ENCODE measurements at regions not wholly inside any gene's neighbourhood (a gene's known extent, or its start where the extent isn't known, plus 50 kb on each side); places are given as distances from the start of the nearest gene placed in this dataset.

GRCh38 chr9:30925635-30926034, 1458.8 kb upstream of the ACO1 start:
- TF ChIP-seq, protein P1, sequence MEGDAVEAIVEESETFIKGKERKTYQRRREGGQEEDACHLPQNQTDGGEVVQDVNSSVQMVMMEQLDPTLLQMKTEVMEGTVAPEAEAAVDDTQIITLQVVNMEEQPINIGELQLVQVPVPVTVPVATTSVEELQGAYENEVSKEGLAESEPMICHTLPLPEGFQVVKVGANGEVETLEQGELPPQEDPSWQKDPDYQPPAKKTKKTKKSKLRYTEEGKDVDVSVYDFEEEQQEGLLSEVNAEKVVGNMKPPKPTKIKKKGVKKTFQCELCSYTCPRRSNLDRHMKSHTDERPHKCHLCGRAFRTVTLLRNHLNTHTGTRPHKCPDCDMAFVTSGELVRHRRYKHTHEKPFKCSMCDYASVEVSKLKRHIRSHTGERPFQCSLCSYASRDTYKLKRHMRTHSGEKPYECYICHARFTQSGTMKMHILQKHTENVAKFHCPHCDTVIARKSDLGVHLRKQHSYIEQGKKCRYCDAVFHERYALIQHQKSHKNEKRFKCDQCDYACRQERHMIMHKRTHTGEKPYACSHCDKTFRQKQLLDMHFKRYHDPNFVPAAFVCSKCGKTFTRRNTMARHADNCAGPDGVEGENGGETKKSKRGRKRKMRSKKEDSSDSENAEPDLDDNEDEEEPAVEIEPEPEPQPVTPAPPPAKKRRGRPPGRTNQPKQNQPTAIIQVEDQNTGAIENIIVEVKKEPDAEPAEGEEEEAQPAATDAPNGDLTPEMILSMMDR (IDR thresholded peaks at IDR 0.05): no peak

DNA sequence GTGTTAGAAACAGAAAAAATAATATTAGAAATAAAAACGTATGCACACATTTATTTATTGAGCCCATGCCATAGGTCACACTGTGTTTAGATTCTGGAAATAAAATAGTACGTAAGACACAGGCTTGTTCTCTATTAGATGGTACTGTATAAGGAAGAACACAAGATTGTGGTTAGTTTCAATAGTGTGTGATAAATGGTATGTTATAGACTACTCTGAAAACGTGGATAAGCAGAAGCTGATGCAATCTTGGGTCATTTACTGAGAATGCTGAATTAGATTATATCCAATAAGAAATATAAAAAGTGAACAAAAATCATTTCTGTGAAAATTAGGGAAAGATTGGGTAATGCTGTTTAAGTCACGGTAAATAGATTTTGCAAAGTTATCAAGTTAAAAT, 1456.4 kb upstream of the ACO1 start:
- TF ChIP-seq, protein P1 (IDR thresholded peaks at IDR 0.05): no peak

GRCh38 chr9:30932226-30932625, 1452.2 kb upstream of the ACO1 start:
- TF ChIP-seq, protein P1 (IDR thresholded peaks at IDR 0.05): no peak

DNA sequence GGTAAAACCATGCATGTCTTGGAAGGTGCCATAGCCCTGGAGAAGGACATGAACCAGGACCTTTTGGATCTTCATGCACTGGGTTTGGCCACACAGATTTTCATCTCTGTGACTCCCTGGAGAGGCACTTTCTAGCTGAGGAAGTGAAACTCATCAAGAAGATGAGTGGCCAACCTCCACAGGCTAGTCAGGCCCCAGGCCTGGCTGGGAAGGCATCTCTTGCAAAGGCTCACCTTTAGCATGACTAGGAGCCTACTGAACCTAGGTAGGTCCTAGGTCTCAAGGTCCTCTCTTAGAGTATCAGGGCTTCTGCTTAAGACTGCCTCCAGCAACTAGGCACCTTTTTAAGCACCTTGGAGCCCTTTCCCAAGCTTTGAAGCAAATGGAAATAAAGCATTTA, 1448.7 kb upstream of the ACO1 start:
- TF ChIP-seq, protein P1 (IDR thresholded peaks at IDR 0.05): no peak

DNA sequence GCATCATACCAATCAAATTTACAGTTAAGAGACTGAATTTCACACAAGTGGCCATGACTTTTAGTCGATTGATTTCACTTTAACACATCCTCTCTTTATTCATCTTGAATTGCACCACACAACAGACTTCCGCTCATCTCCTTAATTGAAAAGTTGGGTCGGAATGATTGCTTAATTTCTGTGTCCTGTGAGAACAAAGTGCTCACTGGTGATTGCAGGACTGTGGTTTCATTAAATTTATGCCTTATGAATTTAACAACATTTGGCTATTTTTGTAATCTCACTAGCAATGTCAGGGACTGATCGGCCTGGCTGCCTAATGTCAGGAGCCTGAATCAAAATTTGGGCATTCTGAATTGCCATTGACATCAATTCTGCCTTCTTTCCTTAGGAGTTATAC, 1447.3 kb upstream of the ACO1 start:
- TF ChIP-seq, protein P1 (IDR thresholded peaks at IDR 0.05): no peak

DNA sequence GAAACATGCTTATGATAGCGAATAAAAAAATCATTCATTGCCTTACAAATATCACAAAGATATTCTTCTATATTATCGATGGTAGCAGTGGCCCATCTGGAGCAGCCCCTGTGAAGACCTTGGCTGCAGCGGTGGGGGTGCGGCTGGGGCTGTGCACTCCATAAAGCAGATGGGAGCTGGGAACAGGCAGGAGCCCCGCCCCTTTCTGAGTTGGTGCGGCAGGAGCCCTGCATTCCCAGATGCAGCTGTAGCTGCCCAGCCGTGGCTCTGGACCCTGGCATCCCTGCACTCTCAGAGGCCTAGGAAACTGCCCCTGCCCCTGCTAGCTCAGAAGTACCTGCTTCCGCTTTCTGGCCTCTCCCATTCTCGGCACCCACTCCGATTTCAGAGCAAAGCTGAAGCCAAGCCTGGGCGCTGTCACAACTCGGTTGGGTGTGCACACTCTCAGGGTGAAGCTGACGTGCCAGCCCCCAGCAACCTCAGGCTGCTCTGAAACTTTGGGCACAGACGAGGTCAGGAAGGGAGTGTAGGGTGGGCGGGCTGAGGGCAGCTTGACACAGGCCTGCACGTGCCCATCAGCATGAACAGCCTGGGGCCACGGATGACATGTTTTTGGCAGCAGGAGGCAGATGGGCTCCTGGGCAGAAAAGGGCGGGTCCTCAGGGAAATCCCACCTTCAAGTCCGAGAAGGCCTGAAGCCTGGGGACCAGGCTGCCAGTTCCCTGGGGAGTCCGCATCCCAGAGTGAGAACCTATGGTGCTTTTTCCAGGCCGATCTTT, 1440.8 kb upstream of the ACO1 start:
- TF ChIP-seq, protein P1 (IDR thresholded peaks at IDR 0.05): no peak

GRCh38 chr9:30944225-30944569, 1440.2 kb upstream of the ACO1 start:
- TF ChIP-seq, protein P1 (IDR thresholded peaks at IDR 0.05): no peak
